HCT116 (cell line): ENCODE measurements at regions not wholly inside any gene's neighbourhood (a gene's known extent, or its start where the extent isn't known, plus 50 kb on each side); places are given as distances from the start of the nearest gene placed in this dataset.

ENCODE experiments used
- ATAC-seq: fragments of 200-7000 bp; cut with Tn5 transposase; 2 replicates; pipeline ENCODE4 v1.9.1; 2020; ENCODE audit warnings: mild to moderate bottlenecking, moderate library complexity
- BruUV-seq: library from RNA; stranded (reverse); fragments of 400-500 nt; replicated peaks from 2 replicates; lab custom pipeline; 2021; lab: Mats Ljungman, UMichigan
- CTCF ChIA-PET: fragments of 300-600 bp; sonication (Branson Sonifier 250); formaldehyde crosslinking; loops from one replicate; lab custom pipeline; 2021; ENCODE audit warnings: antibody characterized with exemption; lab: Charles Lee
- POLR2A ChIA-PET: fragments of 300-600, 350-600 bp; sonication (Branson Sonifier 250); formaldehyde crosslinking; loops from one replicate; lab custom pipeline; 2021; ENCODE audit warnings: antibody characterized with exemption; lab: Charles Lee
- RAD21 ChIA-PET, 2 experiments: fragments of 300-600 bp; sonication (Branson Sonifier 250); formaldehyde crosslinking; loops; one replicate each; lab custom pipeline; 2023; ENCODE audit warnings: low total read pairs in 2 of 2; ENCODE audit not compliant: uncharacterized antibody in 2 of 2, unreplicated experiment in 2 of 2, low non-redundant PET in 1 of 2; lab: Charles Lee
- DNase-seq: peaks from one replicate; pipeline ENCODE4 v3.0.0-alpha.2; 2010; ENCODE audit warnings: low read depth, low spot score
- H2AFZ ChIP-seq: fragments of 200-600 bp; shearing (Covaris generic), sonication (generic); 2 replicates; pipeline ENCODE4 v1.6.1; 2017; ENCODE audit warnings: low read depth, mixed run types, mixed read lengths, antibody characterized with exemption, low read length; ENCODE audit not compliant: poor library complexity, severe bottlenecking
- H3K27ac ChIP-seq: 2 replicates; pipeline ENCODE4 v1.5.1; 2012; ENCODE audit warnings: low read depth, low read length
- H3K27me3 ChIP-seq: fragments of 200-600 bp; sonication (generic); 2 replicates; pipeline ENCODE4 v1.6.1; 2016; ENCODE audit warnings: mixed run types, low read length, mixed read lengths; ENCODE audit not compliant: insufficient read depth
- H3K36me3 ChIP-seq, 2 experiments: fragments of 200-500 bp in 1 of 2; fragments of 200-600 bp in 1 of 2; sonication (Bioruptor generic) in 1 of 2; sonication (generic) in 1 of 2; 2 replicates each; pipeline versions ENCODE4 v1.5.1 to v1.6.1; 2014 to 2016; ENCODE audit warnings: low read length in 2 of 2, inconsistent platforms in 1 of 2, mixed read lengths in 1 of 2, mixed run types in 1 of 2; ENCODE audit not compliant: insufficient read depth in 2 of 2, control insufficient read depth in 1 of 2
- H3K4me1 ChIP-seq, 2 experiments: fragments of 200-600 bp in 1 of 2; sonication (generic) in 1 of 2; 2 replicates each; pipeline versions ENCODE4 v1.5.1 to v1.6.1; 2012 to 2017; ENCODE audit warnings: low read length in 2 of 2, inconsistent platforms in 1 of 2, mild to moderate bottlenecking in 1 of 2, mixed read lengths in 1 of 2, mixed run types in 1 of 2, moderate library complexity in 1 of 2; ENCODE audit not compliant: insufficient read depth in 2 of 2, control insufficient read depth in 1 of 2
- H3K4me2 ChIP-seq: fragments of 200-600 bp; sonication (generic); 2 replicates; pipeline ENCODE4 v1.6.1; 2017; ENCODE audit warnings: mixed run types, low read length, mixed read lengths
- H3K4me3 ChIP-seq, 2 experiments: fragments of 200-600 bp in 1 of 2; sonication (generic) in 1 of 2; replicated peaks in 1 of 2; 2 replicates each; pipeline ENCODE4 v1.5.1; 2011 to 2016; ENCODE audit warnings: low read length in 2 of 2, control low read depth in 1 of 2, low read depth in 1 of 2, mild to moderate bottlenecking in 1 of 2, mixed read lengths in 1 of 2, mixed run types in 1 of 2
- H3K79me2 ChIP-seq: fragments of 200-600 bp; sonication (generic); 2 replicates; pipeline ENCODE4 v1.6.1; 2017; ENCODE audit warnings: mild to moderate bottlenecking, mixed run types, low read length, moderate library complexity, mixed read lengths; ENCODE audit not compliant: insufficient read depth
- H3K9ac ChIP-seq: fragments of 200-600 bp; sonication (generic); 2 replicates; pipeline ENCODE4 v1.6.1; 2016; ENCODE audit warnings: low read length, mixed read lengths
- H3K9me2 ChIP-seq: fragments of 200-600 bp; sonication (generic), shearing (Covaris generic); 2 replicates; pipeline ENCODE4 v1.6.1; 2017; ENCODE audit warnings: mixed run types, mild to moderate bottlenecking, moderate library complexity; ENCODE audit not compliant: insufficient read depth
- H3K9me3 ChIP-seq, 2 experiments: fragments of 200-500 bp in 1 of 2; fragments of 200-600 bp in 1 of 2; sonication (Bioruptor generic) in 1 of 2; sonication (generic) in 1 of 2; 2 replicates each; pipeline ENCODE4 v1.6.1; 2014 to 2017; ENCODE audit warnings: low read length in 2 of 2, mixed read lengths in 2 of 2, inconsistent platforms in 1 of 2, low read depth in 1 of 2, mild to moderate bottlenecking in 1 of 2, mixed run types in 1 of 2, moderate library complexity in 1 of 2; ENCODE audit not compliant: control insufficient read depth in 1 of 2, insufficient read depth in 1 of 2
- H4K20me1 ChIP-seq: fragments of 200-600 bp; sonication (generic), shearing (Covaris generic); 2 replicates; pipeline ENCODE4 v1.6.1; 2017; ENCODE audit warnings: mixed run types, mild to moderate bottlenecking, moderate library complexity; ENCODE audit not compliant: insufficient read depth
- EGR1 ChIP-seq: IDR thresholded peaks from 2 replicates; pipeline ENCODE4 v1.6.1; 2012; ENCODE audit warnings: low read depth
- ELF1 ChIP-seq: IDR thresholded peaks from 2 replicates; pipeline ENCODE4 v1.6.1; 2012; ENCODE audit warnings: low read depth, borderline replicate concordance
- EZH2 ChIP-seq: fragments of 200-600 bp; sonication (generic); IDR thresholded peaks from 2 replicates; pipeline ENCODE4 v1.6.1; 2017; ENCODE audit warnings: antibody characterized with exemption, mixed run types
- EZH2phosphoT487 ChIP-seq: fragments of 200-600 bp; IDR thresholded peaks from 2 replicates; pipeline ENCODE4 v1.6.1; 2018; ENCODE audit warnings: antibody characterized with exemption, borderline replicate concordance
- POLR2A ChIP-seq: IDR thresholded peaks from 2 replicates; pipeline ENCODE4 v1.7.0; 2011; ENCODE audit warnings: borderline replicate concordance; ENCODE audit not compliant: insufficient read depth, insufficient read length; ENCODE audit errors: extremely low read depth
- RAD21 ChIP-seq: IDR thresholded peaks from 2 replicates; pipeline ENCODE4 v1.6.1; 2012; ENCODE audit warnings: low read depth, mild to moderate bottlenecking
- SIN3A ChIP-seq: IDR thresholded peaks from 2 replicates; pipeline ENCODE4 v1.6.1; 2012; ENCODE audit warnings: low read depth
- SRF ChIP-seq: IDR thresholded peaks from 2 replicates; pipeline ENCODE4 v1.6.1; 2012; ENCODE audit warnings: low read depth
- TCF7L2 ChIP-seq: IDR thresholded peaks from 2 replicates; pipeline ENCODE4 v1.7.0; 2011; ENCODE audit warnings: borderline replicate concordance, inconsistent platforms; ENCODE audit not compliant: insufficient read depth, insufficient read length; ENCODE audit errors: extremely low read depth
- YY1 ChIP-seq: IDR thresholded peaks from 2 replicates; pipeline ENCODE4 v1.6.1; 2011; ENCODE audit warnings: low read length, low read depth, moderate library complexity, mild to moderate bottlenecking; ENCODE audit not compliant: insufficient replicate concordance; ENCODE audit errors: extremely low read depth
- ZFX ChIP-seq: fragments of 450-650 bp; IDR thresholded peaks from 2 replicates; pipeline ENCODE4 v1.6.1; 2017
- ZNF274 ChIP-seq: fragments of 200-500 bp; sonication (Bioruptor generic); IDR thresholded peaks from 2 replicates; pipeline ENCODE4 v1.6.1; 2014; ENCODE audit warnings: mild to moderate bottlenecking, low read depth, low read length, inconsistent platforms
- intact Hi-C: fragments of 100-400 bp; cut with micrococcal nuclease; formaldehyde crosslinking; loops from 2 replicates; pipeline ENCODE4 v1.10.0; 2022
- TF ChIP-seq, protein P1 (sequence below): IDR thresholded peaks from 2 replicates; pipeline ENCODE4 v1.6.1; 2012
- TF ChIP-seq, protein P2 (sequence below), 3 experiments: fragments of 200-600 bp in 1 of 3; sonication (generic) in 1 of 3; IDR thresholded peaks in 2 of 3; conservative IDR thresholded peaks in 1 of 3; 2 replicates each; pipeline ENCODE4 v1.5.1; 2012 to 2017; ENCODE audit warnings: low read depth in 2 of 3, low read length in 2 of 3, antibody characterized with exemption in 1 of 3, borderline replicate concordance in 1 of 3, control low read depth in 1 of 3, mild to moderate bottlenecking in 1 of 3, mixed read lengths in 1 of 3, mixed run types in 1 of 3, moderate library complexity in 1 of 3; ENCODE audit not compliant: insufficient read depth in 1 of 3

DNA sequence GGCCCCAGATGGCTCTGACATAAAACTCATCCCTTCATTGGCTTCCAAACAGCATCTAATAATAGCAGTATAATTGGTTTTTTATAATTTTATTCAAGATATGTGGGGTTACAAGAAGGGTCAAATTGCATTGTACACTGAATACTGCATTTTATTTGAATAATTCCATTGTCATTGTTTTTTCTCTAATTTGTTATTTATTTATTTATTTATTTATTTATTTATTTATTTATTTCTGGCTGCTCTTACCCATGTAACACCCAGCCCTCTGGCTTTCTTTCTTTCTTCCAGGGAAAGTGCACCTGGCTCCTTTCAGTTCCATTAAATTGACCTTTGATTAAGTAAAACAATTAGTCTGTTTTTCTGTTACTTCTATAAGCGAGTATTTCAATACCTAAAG is 210.1 kb downstream of the CDH9 start:
- H3K36me3 ChIP-seq = no peaks in the 10 kb centered on the region
- TF ChIP-seq SRF (no peak), EZH2phosphoT487 (no peak)
- TF ChIP-seq, protein P1, sequence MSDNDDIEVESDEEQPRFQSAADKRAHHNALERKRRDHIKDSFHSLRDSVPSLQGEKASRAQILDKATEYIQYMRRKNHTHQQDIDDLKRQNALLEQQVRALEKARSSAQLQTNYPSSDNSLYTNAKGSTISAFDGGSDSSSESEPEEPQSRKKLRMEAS = no peak
- TF ChIP-seq, protein P2, sequence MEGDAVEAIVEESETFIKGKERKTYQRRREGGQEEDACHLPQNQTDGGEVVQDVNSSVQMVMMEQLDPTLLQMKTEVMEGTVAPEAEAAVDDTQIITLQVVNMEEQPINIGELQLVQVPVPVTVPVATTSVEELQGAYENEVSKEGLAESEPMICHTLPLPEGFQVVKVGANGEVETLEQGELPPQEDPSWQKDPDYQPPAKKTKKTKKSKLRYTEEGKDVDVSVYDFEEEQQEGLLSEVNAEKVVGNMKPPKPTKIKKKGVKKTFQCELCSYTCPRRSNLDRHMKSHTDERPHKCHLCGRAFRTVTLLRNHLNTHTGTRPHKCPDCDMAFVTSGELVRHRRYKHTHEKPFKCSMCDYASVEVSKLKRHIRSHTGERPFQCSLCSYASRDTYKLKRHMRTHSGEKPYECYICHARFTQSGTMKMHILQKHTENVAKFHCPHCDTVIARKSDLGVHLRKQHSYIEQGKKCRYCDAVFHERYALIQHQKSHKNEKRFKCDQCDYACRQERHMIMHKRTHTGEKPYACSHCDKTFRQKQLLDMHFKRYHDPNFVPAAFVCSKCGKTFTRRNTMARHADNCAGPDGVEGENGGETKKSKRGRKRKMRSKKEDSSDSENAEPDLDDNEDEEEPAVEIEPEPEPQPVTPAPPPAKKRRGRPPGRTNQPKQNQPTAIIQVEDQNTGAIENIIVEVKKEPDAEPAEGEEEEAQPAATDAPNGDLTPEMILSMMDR (IDR thresholded peaks at IDR 0.05 in 2 of 3, conservative IDR thresholded peaks at IDR 0.05 in 1 of 3; ENCODE audit: borderline replicate concordance in 1 of 3, insufficient read depth in 1 of 3, low read depth in 2 of 3, low read length in 2 of 3) = no peak
- TF ChIP-seq, all 23 proteins: peak for 0
- no TSS peak for BruUV-seq
- no peak for ATAC-seq
- intact Hi-C loops = no loop called here
- H2AFZ ChIP-seq = no peak overlapping the region
- ChIA-PET RAD21 (no interaction called here), POLR2A (no interaction called here), CTCF (no interaction called here)
- H3K9me3 ChIP-seq = peaks cover 5 to 20% of the 10 kb centered on the region in 2 experiments; a peak in 2 of 4 replicates
- H3K4me1 ChIP-seq = no peaks in the 10 kb centered on the region
- no peaks in the 10 kb centered on the region for H3K27me3 ChIP-seq
- H4K20me1 ChIP-seq = no peaks in the 10 kb centered on the region
- H3K27ac ChIP-seq = no peak overlapping the region
- no peaks in the 10 kb centered on the region for H3K9me2 ChIP-seq
- H3K79me2 ChIP-seq = no peaks in the 10 kb centered on the region
- no peak overlapping the region for H3K4me3 ChIP-seq
- H3K9ac ChIP-seq = no peak overlapping the region
- H3K4me2 ChIP-seq = no peak overlapping the region
- no peak for DNase-seq

DNA sequence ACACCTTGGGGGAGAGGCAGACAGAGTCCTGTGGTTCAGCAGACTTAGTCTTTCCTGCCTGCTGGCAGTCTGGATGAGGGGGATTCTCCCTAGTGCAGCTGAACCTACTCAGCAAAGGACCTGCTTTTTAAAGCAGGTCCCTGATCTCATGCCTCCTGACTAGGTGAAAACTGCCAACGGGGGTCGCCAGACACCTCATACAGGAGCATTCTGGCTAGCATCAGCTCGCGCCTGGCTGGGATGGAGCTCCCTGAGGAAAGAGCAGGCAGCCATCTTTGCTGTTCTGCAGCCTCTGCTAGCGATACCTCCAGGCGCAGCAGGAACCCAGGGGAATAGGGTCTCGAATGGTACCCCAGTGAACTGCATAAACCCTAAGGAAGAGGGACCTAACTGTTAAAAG is 225.2 kb downstream of the CDH9 start:
- ATAC-seq (no peak), DNase-seq (no peak)
- no peaks in the 10 kb centered on the region for H3K36me3 ChIP-seq
- TF ChIP-seq EGR1 (no peak), SIN3A (no peak), YY1 (no peak), EZH2 (no peak), ELF1 (no peak), RAD21 (no peak), ZNF274 (no peak), TCF7L2 (no peak), ZFX (no peak), POLR2A (no peak)
- TF ChIP-seq, protein P2 (IDR thresholded peaks at IDR 0.05 in 2 of 3, conservative IDR thresholded peaks at IDR 0.05 in 1 of 3; ENCODE audit: borderline replicate concordance in 1 of 3, insufficient read depth in 1 of 3, low read depth in 2 of 3, low read length in 2 of 3) = no peak
- H3K27ac ChIP-seq = no peak overlapping the region
- no peak overlapping the region for H3K9ac ChIP-seq
- H3K4me1 ChIP-seq = no peaks in the 10 kb centered on the region
- H3K4me2 ChIP-seq = no peak overlapping the region
- RAD21 ChIA-PET = no interaction called here
- POLR2A ChIA-PET = no interaction called here
- intact Hi-C loops = no loop called here
- H3K9me2 ChIP-seq = no peaks in the 10 kb centered on the region
- no TSS peak for BruUV-seq
- no peak overlapping the region for H2AFZ ChIP-seq
- no peaks in the 10 kb centered on the region for H4K20me1 ChIP-seq
- no peaks in the 10 kb centered on the region for H3K27me3 ChIP-seq
- peaks cover 4 to 21% of the 10 kb centered on the region in 2 experiments; a peak in 2 of 4 replicates for H3K9me3 ChIP-seq
- CTCF ChIA-PET = no interaction called here
- no peaks in the 10 kb centered on the region for H3K79me2 ChIP-seq
- no peak overlapping the region for H3K4me3 ChIP-seq
